Activated CD8-positive, alpha-beta T cell treated with anti-CD3 and anti-CD28 coated beads for 36 hours (primary cell): ENCODE measurements at regions not wholly inside any gene's neighbourhood (a gene's known extent, or its start where the extent isn't known, plus 50 kb on each side); places are given as distances from the start of the nearest gene placed in this dataset.

Source experiments
- ATAC-seq: fragments of 200-7000 bp; cut with Tn5 transposase; one replicate; pipeline ENCODE4 v1.10.0; 2021; ENCODE audit warnings: mild to moderate bottlenecking, moderate library complexity
- CTCF ChIA-PET: fragments of 350-600 bp; sonication (Branson Sonifier 250); formaldehyde crosslinking; loops from one replicate; lab custom pipeline; 2021; ENCODE audit warnings: antibody characterized with exemption; lab: Charles Lee
- POLR2A ChIA-PET: fragments of 350-600 bp; sonication (Branson Sonifier 250); formaldehyde crosslinking; loops from one replicate; lab custom pipeline; 2021; ENCODE audit warnings: antibody characterized with exemption; lab: Charles Lee
- DNase-seq: peaks from one replicate; pipeline ENCODE4 v3.0.0-alpha.2; 2020
- H3K27ac Mint-ChIP-seq: one replicate; pipeline ENCODE4 v1.8.0; 2021; ENCODE audit warnings: mild to moderate bottlenecking, mixed read lengths
- H3K27me3 Mint-ChIP-seq: one replicate; pipeline ENCODE4 v1.8.0; 2021; ENCODE audit warnings: mixed read lengths
- H3K36me3 Mint-ChIP-seq: one replicate; pipeline ENCODE4 v1.8.0; 2021; ENCODE audit warnings: low read depth, mixed read lengths
- H3K4me1 Mint-ChIP-seq: one replicate; pipeline ENCODE4 v1.8.0; 2021; ENCODE audit warnings: low read depth, mixed read lengths
- H3K4me3 Mint-ChIP-seq: one replicate; pipeline ENCODE4 v1.8.0; 2021; ENCODE audit warnings: mild to moderate bottlenecking, moderate library complexity, mixed read lengths
- H3K9me3 Mint-ChIP-seq: one replicate; pipeline ENCODE4 v1.8.0; 2021; ENCODE audit warnings: mixed read lengths
- CTCF ChIP-seq: fragments of 200-600 bp; IDR thresholded peaks from one replicate; pipeline ENCODE4 v1.8.0; 2022; ENCODE audit warnings: antibody characterized with exemption, mild to moderate bottlenecking
- intact Hi-C: fragments of 100-400 bp; cut with micrococcal nuclease; formaldehyde crosslinking; loops from one replicate; pipeline ENCODE4 v1.10.0; 2022

- H3K4me1 Mint-ChIP-seq, result no peaks in the 10 kb centered on the region
- no peak overlapping the region for H3K4me3 Mint-ChIP-seq
- H3K27ac Mint-ChIP-seq, result no peak overlapping the region
- intact Hi-C loops, result no loop called here
- CTCF ChIA-PET, result interaction anchor here (0.7 kb wide), 1 partner anchor 10 kb away, joined by 3 read pairs; no protein-coding TSS in a partner anchor
- ATAC-seq, result no peak
- POLR2A ChIA-PET, result no interaction called here
- H3K36me3 Mint-ChIP-seq, result no peaks in the 10 kb centered on the region
- DNase-seq, result no peak
- no peaks in the 10 kb centered on the region for H3K9me3 Mint-ChIP-seq
- no peaks in the 10 kb centered on the region for H3K27me3 Mint-ChIP-seq
- no peak for TF ChIP-seq CTCF
These were observed 118.1 kb upstream of the SHISA6 start for GRCh38 chr17:11122908-11123307.

DNA sequence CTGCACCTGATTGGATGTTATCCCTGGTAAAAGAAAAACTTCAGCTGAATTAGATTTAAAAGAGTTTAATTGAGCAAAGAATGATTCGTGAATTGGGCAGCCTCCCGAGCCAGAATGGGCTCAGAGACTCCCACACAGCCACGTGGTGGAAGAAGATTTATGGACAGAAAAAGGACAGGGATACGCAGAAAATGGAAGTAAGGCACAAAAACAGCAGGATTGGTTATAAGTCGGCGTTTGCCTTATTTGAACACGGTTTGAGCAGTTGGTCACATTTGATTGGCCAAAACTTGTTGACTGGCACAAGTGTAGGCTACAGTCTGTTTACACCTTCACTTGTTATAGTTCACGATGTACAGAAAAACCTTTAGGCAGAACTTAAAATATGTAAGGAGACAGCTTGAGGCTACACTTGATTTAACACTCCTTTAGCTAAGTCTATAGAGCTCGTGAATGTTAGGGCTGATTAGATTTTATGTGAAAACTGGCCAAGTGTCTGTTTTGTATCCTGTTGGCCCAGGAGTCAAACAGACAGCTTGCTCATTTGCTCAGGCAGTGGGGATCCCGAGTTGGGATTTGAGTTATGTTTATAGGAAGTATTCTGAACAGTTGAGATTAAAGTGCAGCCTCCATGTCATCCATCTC lies 119.5 kb upstream of the SHISA6 start:
- intact Hi-C loops, result no loop called here
- CTCF ChIA-PET, result no interaction called here
- no peak for ATAC-seq

DNA sequence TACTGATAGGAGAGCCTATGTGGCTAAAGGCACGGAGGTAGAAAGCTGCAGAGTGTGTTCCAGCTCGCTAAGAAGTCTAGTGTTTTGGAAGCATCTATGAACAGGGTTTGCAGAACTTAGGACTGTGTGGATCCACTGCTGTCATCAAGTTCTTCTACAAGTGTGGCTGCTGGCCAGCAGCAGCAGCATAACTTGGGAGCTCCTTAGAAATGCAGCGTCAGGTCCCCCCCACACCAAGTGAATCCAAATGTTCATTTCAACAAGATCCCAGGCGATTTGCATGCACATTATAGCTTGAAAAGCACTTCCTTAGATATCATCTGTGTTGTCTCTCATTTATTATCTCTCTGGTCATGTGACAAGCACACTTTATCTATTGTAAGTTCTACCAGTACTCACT lies 131.9 kb upstream of the SHISA6 start:
- intact Hi-C loops, result no loop called here

More for the DNA sequence above, 119.5 kb upstream of the SHISA6 start:
- TF ChIP-seq CTCF, result no peak
- Mint-ChIP-seq H3K27ac (no peak overlapping the region), H3K9me3 (no peaks in the 10 kb centered on the region), H3K27me3 (no peaks in the 10 kb centered on the region), H3K4me1 (no peaks in the 10 kb centered on the region), H3K4me3 (no peak overlapping the region), H3K36me3 (no peaks in the 10 kb centered on the region)
- POLR2A ChIA-PET, result no interaction called here
- DNase-seq, result no peak

DNA sequence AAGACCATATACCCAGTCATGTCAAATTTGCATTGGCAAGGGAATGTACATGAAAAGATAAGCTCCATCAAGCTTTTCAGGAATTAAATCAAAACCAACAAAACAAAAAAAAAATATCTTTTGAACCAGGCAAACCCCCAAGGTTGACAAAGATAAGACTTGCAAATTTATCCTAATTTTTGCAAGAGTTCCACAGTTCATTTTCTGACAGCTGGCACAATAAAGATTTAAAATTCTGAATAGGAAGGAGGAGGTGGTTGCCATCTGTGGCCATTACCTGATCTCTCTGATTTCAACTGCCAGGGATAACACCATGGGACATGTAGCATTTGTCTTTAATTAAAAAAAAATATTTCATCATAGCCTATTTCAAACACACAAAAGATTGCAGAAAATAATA lies 135.9 kb upstream of the SHISA6 start:
- TF ChIP-seq CTCF, result no peak
- H3K4me1 Mint-ChIP-seq, result no peaks in the 10 kb centered on the region
- no peaks in the 10 kb centered on the region for H3K27me3 Mint-ChIP-seq
- no peaks in the 10 kb centered on the region for H3K36me3 Mint-ChIP-seq
- DNase-seq (no peak), ATAC-seq (no peak)
- H3K9me3 Mint-ChIP-seq, result peaks cover 2% of the 10 kb centered on the region
- no peak overlapping the region for H3K4me3 Mint-ChIP-seq
- no peak overlapping the region for H3K27ac Mint-ChIP-seq
- intact Hi-C loops, result no loop called here
- ChIA-PET POLR2A (interaction anchor here (0.6 kb wide), 1 partner anchor 79 kb away, joined by 3 read pairs; no protein-coding TSS in a partner anchor), CTCF (no interaction called here)

More for the DNA sequence above, 131.9 kb upstream of the SHISA6 start:
- no peak for TF ChIP-seq CTCF
- Mint-ChIP-seq H3K36me3 (no peaks in the 10 kb centered on the region), H3K27me3 (no peaks in the 10 kb centered on the region), H3K9me3 (peaks cover 7% of the 10 kb centered on the region), H3K4me3 (no peak overlapping the region), H3K4me1 (no peaks in the 10 kb centered on the region), H3K27ac (no peak overlapping the region)
- no peak for DNase-seq
- POLR2A ChIA-PET, result no interaction called here
- ATAC-seq, result no peak
- CTCF ChIA-PET, result no interaction called here

GRCh38 chr17:11097121-11097520 lies 143.9 kb upstream of the SHISA6 start:
- ATAC-seq (no peak), DNase-seq (no peak)
- no peaks in the 10 kb centered on the region for H3K27me3 Mint-ChIP-seq
- ChIA-PET CTCF (no interaction called here), POLR2A (no interaction called here)
- no peak for TF ChIP-seq CTCF
- H3K4me3 Mint-ChIP-seq, result no peak overlapping the region
- no peaks in the 10 kb centered on the region for H3K9me3 Mint-ChIP-seq
- intact Hi-C loops, result no loop called here
- H3K4me1 Mint-ChIP-seq, result no peaks in the 10 kb centered on the region
- H3K27ac Mint-ChIP-seq, result no peak overlapping the region
- H3K36me3 Mint-ChIP-seq, result no peaks in the 10 kb centered on the region
